Lung microvascular endothelial cell (primary cell): ENCODE measurements at regions not wholly inside any gene's neighbourhood (a gene's known extent, or its start where the extent isn't known, plus 50 kb on each side); places are given as distances from the start of the nearest gene placed in this dataset.

Experiments
- DNase-seq, 2 donors: peaks; one replicate each; pipeline versions ENCODE4 v3.0.0 to v3.0.0-alpha.2; 2010; ENCODE audit warnings: low read depth in 2 of 2

DNA sequence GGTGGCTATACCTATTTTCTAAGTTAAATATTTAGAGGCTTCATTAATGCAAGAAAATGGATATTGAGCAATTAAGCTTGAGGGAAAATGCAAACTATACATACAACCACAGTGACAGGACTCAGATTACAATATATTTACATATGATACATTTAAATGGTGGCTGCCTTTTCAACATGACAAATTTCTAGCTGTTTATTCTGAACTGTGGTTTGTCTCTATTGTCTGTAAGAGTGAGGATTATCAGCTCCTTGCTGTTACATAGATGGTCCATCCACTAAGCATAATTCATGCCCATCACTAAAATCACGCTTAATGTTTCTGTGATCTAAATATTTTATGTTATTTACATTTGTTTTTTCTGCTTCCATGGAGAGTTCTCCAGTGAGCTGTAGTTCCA is 81.1 kb upstream of the SGCD start:
- DNase-seq, result no peak

- DNase-seq, result no peak
These were observed 75.9 kb upstream of the SGCD start for GRCh38 chr5:156251076-156251475.

GRCh38 chr5:156253130-156253529 is 73.8 kb upstream of the SGCD start:
- DNase-seq, result no peak

GRCh38 chr5:156254196-156254595 is 72.8 kb upstream of the SGCD start:
- no peak for DNase-seq

DNA sequence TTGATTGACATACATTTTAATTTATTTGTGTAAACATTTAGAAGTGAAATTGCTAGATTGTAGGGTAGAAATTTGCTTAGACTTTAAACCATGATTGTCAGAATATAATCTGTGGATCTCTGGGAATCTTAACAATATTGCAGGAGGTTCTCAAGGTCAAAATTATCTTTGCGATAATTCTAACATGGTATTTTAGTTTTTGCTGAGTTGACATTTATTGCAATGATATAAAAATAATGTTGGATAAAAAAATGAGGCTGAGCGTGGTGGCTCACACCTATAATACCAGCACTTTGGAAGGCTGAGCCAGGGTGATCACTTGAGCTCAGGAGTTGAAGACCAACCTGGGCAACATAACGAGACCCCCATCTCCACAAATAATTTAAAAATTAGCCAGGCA is 70.3 kb upstream of the SGCD start:
- no peak for DNase-seq

GRCh38 chr5:156258934-156259333 is 68.0 kb upstream of the SGCD start:
- DNase-seq, result no peak

- no peak for DNase-seq
These were observed 67.3 kb upstream of the SGCD start for GRCh38 chr5:156259618-156260017.

DNA sequence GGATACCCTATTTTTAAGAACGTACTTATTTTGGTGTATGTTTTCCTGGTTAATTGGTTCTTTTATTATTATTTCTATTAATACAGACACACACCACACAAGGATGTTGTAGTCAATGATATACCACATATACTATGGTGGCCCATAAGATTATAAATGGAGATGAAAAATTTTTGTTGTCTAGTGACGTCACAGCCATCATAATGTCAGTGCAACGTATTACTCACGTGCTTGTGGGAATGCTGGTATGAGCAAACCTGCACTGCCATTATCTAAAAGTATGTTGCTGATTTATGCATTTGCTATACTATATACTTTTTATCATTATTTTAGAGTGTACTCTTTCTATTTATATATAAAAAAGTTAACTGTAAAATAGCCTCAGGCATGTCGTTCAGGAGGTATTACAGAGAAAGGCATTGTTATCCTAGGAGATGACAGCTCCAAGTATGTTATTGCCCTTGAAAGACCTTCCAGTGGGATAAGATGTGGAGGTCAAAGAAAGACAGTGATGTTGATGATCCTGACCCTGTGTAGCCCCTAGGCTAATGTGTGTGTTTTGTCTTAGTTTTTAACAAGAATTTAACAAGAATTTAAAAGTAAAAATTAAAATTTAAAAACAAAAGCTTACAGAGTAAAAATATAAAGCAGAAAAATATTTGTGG is 65.6 kb upstream of the SGCD start:
- no peak for DNase-seq

DNA sequence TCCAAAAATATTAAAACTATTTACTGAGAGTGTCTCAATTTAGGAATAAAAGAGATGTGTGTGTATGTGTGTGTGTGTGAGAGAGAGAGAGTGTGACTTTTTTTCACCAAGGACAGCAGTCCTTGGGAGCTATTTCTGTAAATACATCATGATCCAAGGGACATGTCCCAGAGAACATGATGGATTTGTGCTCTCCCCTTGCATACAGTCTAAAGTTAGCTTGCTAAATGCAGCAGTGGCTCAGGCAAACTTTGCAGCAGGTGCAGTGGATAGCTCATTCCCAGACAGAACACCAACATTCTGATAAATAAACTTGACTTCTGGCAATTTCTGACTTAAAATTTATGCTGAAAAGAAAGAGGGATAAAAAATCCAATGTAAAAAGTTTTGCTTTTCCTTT is 55.4 kb upstream of the SGCD start:
- no peak for DNase-seq

DNA sequence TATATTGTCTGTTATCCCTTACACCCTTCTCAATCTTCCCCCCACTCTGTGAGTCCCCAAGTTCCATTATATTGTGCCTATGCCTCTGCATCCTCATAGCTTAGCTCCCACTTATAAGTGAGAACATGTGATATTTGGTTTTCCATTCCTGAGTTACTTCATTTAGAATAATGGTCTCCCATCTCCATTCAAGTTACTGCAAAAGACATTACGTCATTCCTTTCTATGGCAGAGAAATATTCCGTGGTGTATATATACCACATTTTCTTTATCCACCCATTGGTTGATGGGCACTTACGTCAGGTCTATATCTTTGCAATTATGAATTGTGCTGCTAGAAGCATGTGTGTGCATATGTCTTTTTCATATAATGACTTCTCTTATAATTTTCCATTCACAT is 54.8 kb upstream of the SGCD start:
- DNase-seq, result no peak

GRCh38 chr5:156273325-156273724 is 53.6 kb upstream of the SGCD start:
- DNase-seq, result no peak

- no peak for DNase-seq
These were observed 52.5 kb upstream of the SGCD start for GRCh38 chr5:156274453-156274852.
